Neural cell (in vitro differentiated cells): ENCODE measurements at regions not wholly inside any gene's neighbourhood (a gene's known extent, or its start where the extent isn't known, plus 50 kb on each side); places are given as distances from the start of the nearest gene placed in this dataset.

ENCODE experiments used
- EP300 ChIP-seq: fragments of 450-650 bp; conservative IDR thresholded peaks from 2 replicates; pipeline ENCODE4 v1.6.1; 2014; ENCODE audit warnings: antibody characterized with exemption, mild to moderate bottlenecking, moderate library complexity; ENCODE audit not compliant: poor library complexity, severe bottlenecking
- EZH2 ChIP-seq: fragments of 200-600, 300-800 bp; shearing (Covaris generic), sonication (generic); IDR thresholded peaks from 2 replicates; pipeline ENCODE4 v1.6.1; 2014; ENCODE audit warnings: antibody characterized with exemption, low read length, borderline replicate concordance, mild to moderate bottlenecking; ENCODE audit not compliant: insufficient read depth, poor library complexity, severe bottlenecking
- MXI1 ChIP-seq: fragments of 450-650 bp; conservative IDR thresholded peaks from 2 replicates; pipeline ENCODE4 v1.6.1; 2014; ENCODE audit warnings: antibody characterized with exemption, mild to moderate bottlenecking; ENCODE audit not compliant: poor library complexity, severe bottlenecking
- POLR2AphosphoS5 ChIP-seq: IDR thresholded peaks from 2 replicates; pipeline ENCODE4 v1.6.1; 2012
- RAD21 ChIP-seq: fragments of 450-650 bp; conservative IDR thresholded peaks from 2 replicates; pipeline ENCODE4 v1.6.1; 2014; ENCODE audit warnings: antibody characterized with exemption, mild to moderate bottlenecking, moderate library complexity
- SMC3 ChIP-seq: fragments of 450-650 bp; conservative IDR thresholded peaks from 2 replicates; pipeline ENCODE4 v1.6.1; 2014; ENCODE audit warnings: antibody characterized with exemption, mild to moderate bottlenecking, moderate library complexity; ENCODE audit not compliant: poor library complexity
- TAF1 ChIP-seq: IDR thresholded peaks from 2 replicates; pipeline ENCODE4 v1.6.1; 2012; ENCODE audit warnings: low read depth
- TF ChIP-seq, protein P1 (sequence below): fragments of 450-650 bp; IDR thresholded peaks from 2 replicates; pipeline ENCODE4 v1.5.1; 2014; ENCODE audit warnings: antibody characterized with exemption, mild to moderate bottlenecking, moderate library complexity; ENCODE audit not compliant: poor library complexity, severe bottlenecking

DNA sequence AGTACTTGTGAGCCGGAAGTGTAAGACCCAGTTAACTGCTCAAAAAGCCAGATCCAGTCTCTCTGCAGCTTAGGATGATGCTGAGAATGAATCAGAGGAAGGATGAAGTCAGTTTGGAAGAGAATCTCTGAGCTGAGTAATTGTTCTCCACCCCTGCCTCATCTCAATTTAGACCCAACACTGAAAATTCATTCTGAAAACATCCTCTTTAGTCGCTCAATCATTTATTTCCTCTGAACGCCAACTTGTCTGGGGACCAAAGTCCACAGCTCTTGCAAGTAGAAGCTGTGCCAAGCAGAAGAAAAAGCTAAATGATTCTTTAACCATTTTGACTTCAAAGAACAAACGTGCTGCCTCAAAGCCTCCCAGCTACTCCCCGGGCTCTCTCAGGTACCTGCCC lies 177.1 kb upstream of the KLHL29 start:
- TF ChIP-seq SMC3, result no peak
- TF ChIP-seq EZH2, result no peak
- TF ChIP-seq, protein P1, sequence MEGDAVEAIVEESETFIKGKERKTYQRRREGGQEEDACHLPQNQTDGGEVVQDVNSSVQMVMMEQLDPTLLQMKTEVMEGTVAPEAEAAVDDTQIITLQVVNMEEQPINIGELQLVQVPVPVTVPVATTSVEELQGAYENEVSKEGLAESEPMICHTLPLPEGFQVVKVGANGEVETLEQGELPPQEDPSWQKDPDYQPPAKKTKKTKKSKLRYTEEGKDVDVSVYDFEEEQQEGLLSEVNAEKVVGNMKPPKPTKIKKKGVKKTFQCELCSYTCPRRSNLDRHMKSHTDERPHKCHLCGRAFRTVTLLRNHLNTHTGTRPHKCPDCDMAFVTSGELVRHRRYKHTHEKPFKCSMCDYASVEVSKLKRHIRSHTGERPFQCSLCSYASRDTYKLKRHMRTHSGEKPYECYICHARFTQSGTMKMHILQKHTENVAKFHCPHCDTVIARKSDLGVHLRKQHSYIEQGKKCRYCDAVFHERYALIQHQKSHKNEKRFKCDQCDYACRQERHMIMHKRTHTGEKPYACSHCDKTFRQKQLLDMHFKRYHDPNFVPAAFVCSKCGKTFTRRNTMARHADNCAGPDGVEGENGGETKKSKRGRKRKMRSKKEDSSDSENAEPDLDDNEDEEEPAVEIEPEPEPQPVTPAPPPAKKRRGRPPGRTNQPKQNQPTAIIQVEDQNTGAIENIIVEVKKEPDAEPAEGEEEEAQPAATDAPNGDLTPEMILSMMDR, result no peak
- TF ChIP-seq TAF1, result no peak
- no peak for TF ChIP-seq RAD21
- TF ChIP-seq POLR2AphosphoS5, result no peak
- TF ChIP-seq EP300, result no peak
- TF ChIP-seq MXI1, result no peak
